Ovary (tissue), 7 donors: ENCODE measurements at regions not wholly inside any gene's neighbourhood (a gene's known extent, or its start where the extent isn't known, plus 50 kb on each side); places are given as distances from the start of the nearest gene placed in this dataset.

Experiments
- DNase-seq, 5 donors: peaks; one replicate each; pipeline ENCODE4 v3.0.0-alpha.2; 2019 to 2020
- H3K27ac ChIP-seq, 2 donors: fragments of 200-600 bp; one replicate each; pipeline versions ENCODE4 v1.5.1 to v1.8.0; 2019 to 2022
- H3K27me3 ChIP-seq: fragments of 200-600 bp; one replicate; pipeline ENCODE4 v1.8.0; 2022
- H3K36me3 ChIP-seq: fragments of 200-600 bp; sonication (generic); one replicate; pipeline ENCODE4 v1.5.1; 2019
- H3K4me1 ChIP-seq: one replicate; pipeline ENCODE4 v1.8.1; 2013; ENCODE audit warnings: mild to moderate bottlenecking, moderate library complexity; ENCODE audit not compliant: insufficient read depth
- H3K4me3 ChIP-seq: fragments of 200-600 bp; sonication (generic); one replicate; pipeline ENCODE4 v1.5.1; 2017
- H3K9me3 ChIP-seq, 2 donors: fragments of 200-600 bp in 1 of 2; sonication (generic) in 1 of 2; one replicate each; pipeline versions ENCODE4 v1.5.1 to v1.8.1; 2013 to 2019; ENCODE audit warnings: mild to moderate bottlenecking in 1 of 2, moderate library complexity in 1 of 2
- EP300 ChIP-seq: sonication (generic); formaldehyde crosslinking; IDR thresholded peaks from one replicate; pipeline ENCODE4 v1.6.1; 2017; ENCODE audit warnings: antibody characterized with exemption
- POLR2A ChIP-seq: fragments of 450-650 bp; IDR thresholded peaks from one replicate; pipeline ENCODE4 v1.6.1; 2017; ENCODE audit warnings: antibody characterized with exemption, mild to moderate bottlenecking, moderate library complexity
- WGBS, 3 donors: extraction: QIAGEN DNeasy Blood & Tissue Kit in 1 of 3; methylation state at CpG; one replicate each; pipeline versions ENCODE4 v1.1.5 to v1.1.7; 2013 to 2017; 5-methylcytosine and 5-hydroxymethylcytosine counted together
- intact Hi-C, 4 donors: fragments of 100-400 bp; cut with DNase I; formaldehyde crosslinking; loops; one replicate each; pipeline versions ENCODE4 v1.11.0 to v1.15.1; 2022 to 2023
- TF ChIP-seq, protein P1 (sequence below), 3 donors: fragments of 450-650 bp in 2 of 3; fragments of 200-600 bp in 1 of 3; IDR thresholded peaks; one replicate each; pipeline versions ENCODE4 v1.5.1 to v1.8.0; 2016 to 2022; ENCODE audit warnings: antibody characterized with exemption in 3 of 3, mild to moderate bottlenecking in 1 of 3
- donor health status: DM: no; HTN: no; CAD: no; lungs with moderate emphysema.
- donor health status: DM: no; HTN: no; CAD: no.
- donor health status: Bipolar disorder and iron deficiency.
- donor health status: DM: no; HTN: no; CAD: no.
- donor health status: DM: yes; HTN: yes; CAD: no.

DNA sequence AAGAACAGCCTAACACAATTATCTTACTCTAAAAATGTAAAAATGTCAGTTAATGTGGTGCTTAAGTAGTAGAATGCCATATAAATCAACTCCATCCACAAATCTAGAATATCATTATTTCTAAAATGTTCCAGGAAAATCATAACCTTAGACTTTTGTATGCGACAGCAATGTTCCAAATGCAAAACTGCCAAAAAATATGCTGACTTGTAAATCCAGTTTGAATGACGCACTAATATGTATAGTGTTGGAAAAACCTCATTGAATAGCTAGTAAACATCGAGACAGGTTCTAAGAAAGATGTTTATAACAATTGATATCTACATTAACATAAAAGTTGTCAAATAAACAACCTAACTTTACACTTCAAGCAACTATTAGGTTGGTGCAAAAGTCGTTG, 469.1 kb upstream of the PRICKLE1 start:
- no peak overlapping the region for H3K27ac ChIP-seq
- intact Hi-C loops = no loop called here
- no peaks in the 10 kb centered on the region for H3K4me1 ChIP-seq
- H3K27me3 ChIP-seq = no peaks in the 10 kb centered on the region
- 91 to 97% (median 95%) methylated on average over 4 of the region's 4 CpGs for WGBS, 3 donors
- no peaks in the 10 kb centered on the region for H3K36me3 ChIP-seq
- H3K4me3 ChIP-seq = no peak overlapping the region
- H3K9me3 ChIP-seq = no peaks in the 10 kb centered on the region
- TF ChIP-seq EP300 (no peak), POLR2A (no peak)
- TF ChIP-seq, protein P1, sequence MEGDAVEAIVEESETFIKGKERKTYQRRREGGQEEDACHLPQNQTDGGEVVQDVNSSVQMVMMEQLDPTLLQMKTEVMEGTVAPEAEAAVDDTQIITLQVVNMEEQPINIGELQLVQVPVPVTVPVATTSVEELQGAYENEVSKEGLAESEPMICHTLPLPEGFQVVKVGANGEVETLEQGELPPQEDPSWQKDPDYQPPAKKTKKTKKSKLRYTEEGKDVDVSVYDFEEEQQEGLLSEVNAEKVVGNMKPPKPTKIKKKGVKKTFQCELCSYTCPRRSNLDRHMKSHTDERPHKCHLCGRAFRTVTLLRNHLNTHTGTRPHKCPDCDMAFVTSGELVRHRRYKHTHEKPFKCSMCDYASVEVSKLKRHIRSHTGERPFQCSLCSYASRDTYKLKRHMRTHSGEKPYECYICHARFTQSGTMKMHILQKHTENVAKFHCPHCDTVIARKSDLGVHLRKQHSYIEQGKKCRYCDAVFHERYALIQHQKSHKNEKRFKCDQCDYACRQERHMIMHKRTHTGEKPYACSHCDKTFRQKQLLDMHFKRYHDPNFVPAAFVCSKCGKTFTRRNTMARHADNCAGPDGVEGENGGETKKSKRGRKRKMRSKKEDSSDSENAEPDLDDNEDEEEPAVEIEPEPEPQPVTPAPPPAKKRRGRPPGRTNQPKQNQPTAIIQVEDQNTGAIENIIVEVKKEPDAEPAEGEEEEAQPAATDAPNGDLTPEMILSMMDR (IDR thresholded peaks at IDR 0.05) = no peak
- DNase-seq = no peak

DNA sequence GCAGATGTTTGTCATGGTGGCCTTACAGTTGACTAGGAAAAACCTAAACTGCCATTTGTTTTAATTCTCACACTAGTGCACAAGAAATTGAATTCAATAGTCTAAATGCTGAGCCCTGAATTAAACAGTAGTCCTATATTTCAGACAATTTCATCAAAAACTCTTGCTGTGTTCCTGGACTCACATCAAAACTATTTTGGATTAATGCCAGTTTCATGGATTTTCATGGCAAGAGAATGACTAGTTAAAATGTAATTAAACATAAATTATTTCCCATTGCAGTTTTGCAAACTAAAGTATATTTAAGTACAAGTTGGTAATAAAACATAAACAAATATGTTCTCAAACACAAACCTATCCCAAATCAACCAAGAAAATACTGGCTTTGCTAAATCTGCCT, 468.0 kb upstream of the PRICKLE1 start:
- H3K4me3 ChIP-seq = no peak overlapping the region
- intact Hi-C loops = no loop called here
- no peaks in the 10 kb centered on the region for H3K9me3 ChIP-seq
- no peaks in the 10 kb centered on the region for H3K4me1 ChIP-seq
- H3K36me3 ChIP-seq = no peaks in the 10 kb centered on the region
- H3K27me3 ChIP-seq = no peaks in the 10 kb centered on the region
- H3K27ac ChIP-seq = no peak overlapping the region
- no peak for DNase-seq
- TF ChIP-seq EP300 (no peak), POLR2A (no peak)
- TF ChIP-seq, protein P1 (IDR thresholded peaks at IDR 0.05) = no peak

DNA sequence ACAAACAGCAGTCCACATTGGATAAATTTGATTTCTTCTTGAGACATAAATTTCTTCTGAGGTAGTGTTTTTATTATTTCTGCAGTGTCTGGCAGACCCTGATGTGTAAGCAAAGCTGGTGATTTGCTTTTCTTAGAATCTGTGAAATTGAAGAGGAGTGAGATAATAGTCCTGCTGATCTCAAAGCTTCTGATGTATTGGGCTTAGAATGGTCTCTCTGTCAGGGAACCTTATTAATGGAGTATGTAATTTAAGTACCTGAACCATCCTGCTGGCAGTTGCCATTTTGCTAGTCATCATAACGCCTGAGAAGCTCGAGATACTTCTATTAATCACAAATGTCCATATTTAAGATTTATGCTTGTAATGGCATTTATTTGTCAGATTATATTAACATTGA, 464.5 kb upstream of the PRICKLE1 start:
- H3K4me3 ChIP-seq = no peak overlapping the region
- 93 to 97% (median 94%) methylated on average over 2 of the region's 2 CpGs for WGBS, 3 donors
- no peaks in the 10 kb centered on the region for H3K4me1 ChIP-seq
- TF ChIP-seq EP300 (no peak), POLR2A (no peak)
- TF ChIP-seq, protein P1 (IDR thresholded peaks at IDR 0.05) = no peak
- H3K36me3 ChIP-seq = no peaks in the 10 kb centered on the region
- intact Hi-C loops = no loop called here
- no peak overlapping the region for H3K27ac ChIP-seq
- no peaks in the 10 kb centered on the region for H3K27me3 ChIP-seq
- DNase-seq = no peak
- H3K9me3 ChIP-seq = no peaks in the 10 kb centered on the region

DNA sequence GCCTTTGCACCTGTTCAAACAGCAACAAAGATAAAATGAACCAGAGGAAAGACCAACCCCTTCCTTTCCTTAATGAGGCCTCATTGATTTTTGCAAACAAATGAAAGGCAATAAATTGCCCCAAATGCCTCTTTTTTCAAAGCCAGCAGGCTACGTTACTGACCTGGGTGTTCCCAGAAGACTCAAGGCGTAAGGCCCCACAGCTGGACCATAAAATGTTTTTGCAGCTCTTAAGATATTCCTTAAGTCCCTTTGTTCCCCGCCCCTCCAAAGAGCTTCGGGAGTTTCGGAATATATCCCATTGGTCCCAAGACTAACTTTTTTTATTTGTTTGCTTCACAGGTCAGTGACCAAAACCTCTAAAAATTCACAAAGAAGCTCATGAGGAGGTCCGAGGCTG, 462.9 kb upstream of the PRICKLE1 start:
- no peak for TF ChIP-seq EP300
- TF ChIP-seq POLR2A = no peak
- TF ChIP-seq, protein P1 (IDR thresholded peaks at IDR 0.05) = no peak
- H3K9me3 ChIP-seq = no peaks in the 10 kb centered on the region
- H3K36me3 ChIP-seq = no peaks in the 10 kb centered on the region
- H3K27ac ChIP-seq = no peak overlapping the region
- no peaks in the 10 kb centered on the region for H3K4me1 ChIP-seq
- intact Hi-C loops = no loop called here
- 86 to 90% (median 89%) methylated on average over 6 of the region's 6 CpGs for WGBS, 3 donors
- H3K4me3 ChIP-seq = no peak overlapping the region
- no peak for DNase-seq
- no peaks in the 10 kb centered on the region for H3K27me3 ChIP-seq

DNA sequence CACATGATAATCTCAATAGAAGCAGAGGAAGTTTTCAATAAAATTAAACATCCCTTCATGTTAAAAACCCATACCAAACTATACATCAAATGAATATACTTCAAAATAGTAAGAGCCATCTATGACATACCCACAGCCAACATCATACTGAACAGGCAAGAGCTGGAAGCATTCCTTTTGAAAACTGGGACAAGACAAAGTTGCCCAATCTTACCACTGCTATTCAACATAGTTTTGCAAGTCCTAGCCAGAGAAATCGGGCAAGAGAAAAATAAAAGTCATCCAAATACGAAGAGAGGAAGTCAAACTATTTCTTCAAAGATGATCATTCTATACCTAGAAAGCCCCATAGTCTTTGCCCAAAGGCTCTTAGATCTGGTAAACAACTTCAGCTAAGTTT, 454.7 kb upstream of the PRICKLE1 start:
- no peak for DNase-seq
- H3K4me3 ChIP-seq = no peak overlapping the region
- no peak overlapping the region for H3K27ac ChIP-seq
- intact Hi-C loops = no loop called here
- WGBS, 3 donors = 91 to 96% (median 93%) methylated on average over 2 of the region's 2 CpGs
- no peaks in the 10 kb centered on the region for H3K9me3 ChIP-seq
- no peaks in the 10 kb centered on the region for H3K36me3 ChIP-seq
- TF ChIP-seq EP300 (no peak), POLR2A (no peak)
- TF ChIP-seq, protein P1 (IDR thresholded peaks at IDR 0.05) = no peak
- no peaks in the 10 kb centered on the region for H3K4me1 ChIP-seq
- no peaks in the 10 kb centered on the region for H3K27me3 ChIP-seq
